Astrocyte (in vitro differentiated cells and primary cell): ENCODE measurements at regions not wholly inside any gene's neighbourhood (a gene's known extent, or its start where the extent isn't known, plus 50 kb on each side); places are given as distances from the start of the nearest gene placed in this dataset.

Experiments
- DNase-seq: peaks from one replicate; pipeline ENCODE4 v3.0.0-alpha.2; 2010; ENCODE audit warnings: low read depth
- FAIRE-seq: peaks from 2 replicates; lab custom pipeline; 2011; peaks lifted over from hg19 to GRCh38; lab: Jason Lieb, UNC
- H2AFZ ChIP-seq: 2 replicates; pipeline ENCODE4 v1.6.0; 2012; ENCODE audit warnings: low read depth, low read length, inconsistent platforms
- H3K27ac ChIP-seq: 2 replicates; pipeline ENCODE4 v1.5.1; 2011; ENCODE audit warnings: low read depth, low read length, inconsistent platforms
- H3K27me3 ChIP-seq: 2 replicates; pipeline ENCODE4 v1.6.0; 2011; ENCODE audit warnings: low read length, inconsistent platforms; ENCODE audit not compliant: insufficient read depth
- H3K36me3 ChIP-seq: 2 replicates; pipeline ENCODE4 v1.5.1; 2011; ENCODE audit warnings: low read length, inconsistent platforms; ENCODE audit not compliant: insufficient read depth
- H3K4me1 ChIP-seq: 2 replicates; pipeline ENCODE4 v1.5.1; 2011; ENCODE audit warnings: low read length, inconsistent platforms; ENCODE audit not compliant: insufficient read depth
- H3K4me2 ChIP-seq: 2 replicates; pipeline ENCODE4 v1.6.0; 2012; ENCODE audit warnings: low read length, inconsistent platforms
- H3K4me3 ChIP-seq: 2 replicates; pipeline ENCODE4 v1.5.1; 2011; ENCODE audit warnings: low read depth, mild to moderate bottlenecking, low read length, inconsistent platforms; ENCODE audit not compliant: insufficient read depth
- H3K79me2 ChIP-seq: 2 replicates; pipeline ENCODE4 v1.6.0; 2012; ENCODE audit warnings: mild to moderate bottlenecking, low read length, inconsistent platforms; ENCODE audit not compliant: insufficient read depth
- H3K9ac ChIP-seq: 2 replicates; pipeline ENCODE4 v1.6.0; 2012; ENCODE audit warnings: mild to moderate bottlenecking, low read length, inconsistent platforms
- H3K9me3 ChIP-seq: 2 replicates; pipeline ENCODE4 v1.5.1; 2012; ENCODE audit warnings: low read depth, mild to moderate bottlenecking, low read length, inconsistent platforms; ENCODE audit not compliant: insufficient read depth
- H4K20me1 ChIP-seq: 2 replicates; pipeline ENCODE4 v1.6.0; 2012; ENCODE audit warnings: low read length, inconsistent platforms; ENCODE audit not compliant: insufficient read depth
- H3K27ac Mint-ChIP-seq: one replicate; pipeline ENCODE4 v1.8.0; 2021; ENCODE audit warnings: mild to moderate bottlenecking, mixed read lengths; ENCODE audit not compliant: unreplicated experiment
- H3K27me3 Mint-ChIP-seq: one replicate; pipeline ENCODE4 v1.8.0; 2021; ENCODE audit warnings: low read depth, mixed read lengths; ENCODE audit not compliant: unreplicated experiment
- H3K36me3 Mint-ChIP-seq: one replicate; pipeline ENCODE4 v1.8.0; 2021; ENCODE audit warnings: low read depth, mixed read lengths; ENCODE audit not compliant: unreplicated experiment
- H3K4me1 Mint-ChIP-seq: one replicate; pipeline ENCODE4 v1.8.0; 2021; ENCODE audit warnings: low read depth, mixed read lengths; ENCODE audit not compliant: unreplicated experiment
- H3K4me3 Mint-ChIP-seq: one replicate; pipeline ENCODE4 v1.8.0; 2021; ENCODE audit warnings: mild to moderate bottlenecking, moderate library complexity, mixed read lengths; ENCODE audit not compliant: unreplicated experiment
- H3K9me3 Mint-ChIP-seq: one replicate; pipeline ENCODE4 v1.8.0; 2021; ENCODE audit warnings: mild to moderate bottlenecking, mixed read lengths; ENCODE audit not compliant: unreplicated experiment
- CTCF ChIP-seq: IDR thresholded peaks from 2 replicates; pipeline ENCODE4 v1.5.1; 2011; ENCODE audit warnings: low read depth, mild to moderate bottlenecking, inconsistent platforms, low read length, moderate library complexity; ENCODE audit not compliant: insufficient read depth
- EZH2 ChIP-seq: IDR thresholded peaks from 2 replicates; pipeline ENCODE4 v1.6.1; 2012; ENCODE audit warnings: mild to moderate bottlenecking, low read length, inconsistent platforms; ENCODE audit not compliant: insufficient read depth

GRCh38 chr1:115537415-115537814 lies 104.4 kb upstream of the VANGL1 start:
- H3K4me3 ChIP-seq: no peak overlapping the region
- peaks cover 6% of the 10 kb centered on the region for H3K9me3 Mint-ChIP-seq
- H2AFZ ChIP-seq: no peak overlapping the region
- no peak overlapping the region for H3K27ac ChIP-seq
- H3K27me3 ChIP-seq: no peaks in the 10 kb centered on the region
- no peaks in the 10 kb centered on the region for H3K36me3 Mint-ChIP-seq
- no peak overlapping the region for H3K27ac Mint-ChIP-seq
- peaks cover 20% of the 10 kb centered on the region for H3K4me1 Mint-ChIP-seq
- no peaks in the 10 kb centered on the region for H3K4me1 ChIP-seq
- DNase-seq (no peak), FAIRE-seq (no peak)
- no peak for TF ChIP-seq EZH2
- H4K20me1 ChIP-seq: no peaks in the 10 kb centered on the region
- no peaks in the 10 kb centered on the region for H3K36me3 ChIP-seq
- H3K79me2 ChIP-seq: no peaks in the 10 kb centered on the region
- H3K27me3 Mint-ChIP-seq: no peaks in the 10 kb centered on the region
- no peak overlapping the region for H3K4me3 Mint-ChIP-seq
- H3K9ac ChIP-seq: no peak overlapping the region
- no peaks in the 10 kb centered on the region for H3K9me3 ChIP-seq
- no peak overlapping the region for H3K4me2 ChIP-seq

- Histone ChIP-seq H3K36me3 (no peaks in the 10 kb centered on the region), H3K9ac (no peak overlapping the region), H3K9me3 (no peaks in the 10 kb centered on the region), H3K4me1 (no peaks in the 10 kb centered on the region), H3K4me2 (no peak overlapping the region), H3K27ac (no peak overlapping the region), H3K27me3 (no peaks in the 10 kb centered on the region), H3K4me3 (no peak overlapping the region), H2AFZ (no peak overlapping the region), H4K20me1 (no peaks in the 10 kb centered on the region), H3K79me2 (no peaks in the 10 kb centered on the region)
- Mint-ChIP-seq H3K27ac (no peak overlapping the region), H3K4me1 (peaks cover 24% of the 10 kb centered on the region), H3K27me3 (no peaks in the 10 kb centered on the region), H3K36me3 (no peaks in the 10 kb centered on the region), H3K9me3 (peaks cover 3% of the 10 kb centered on the region), H3K4me3 (no peak overlapping the region)
- DNase-seq: no peak
- FAIRE-seq: no peak
- TF ChIP-seq CTCF (no peak), EZH2 (no peak)
Measured at GRCh38 chr1:115536279-115536816, 105.4 kb upstream of the VANGL1 start.

- Mint-ChIP-seq H3K4me1 (peaks cover 26% of the 10 kb centered on the region), H3K9me3 (no peaks in the 10 kb centered on the region), H3K36me3 (no peaks in the 10 kb centered on the region), H3K27me3 (no peaks in the 10 kb centered on the region), H3K4me3 (no peak overlapping the region), H3K27ac (peak overlapping the region; percentile 8)
- Histone ChIP-seq H3K4me2 (no peak overlapping the region), H4K20me1 (no peaks in the 10 kb centered on the region), H3K4me3 (no peak overlapping the region), H3K36me3 (no peaks in the 10 kb centered on the region), H3K27me3 (no peaks in the 10 kb centered on the region), H3K9me3 (no peaks in the 10 kb centered on the region), H3K9ac (no peak overlapping the region), H3K4me1 (no peaks in the 10 kb centered on the region), H3K27ac (no peak overlapping the region), H3K79me2 (no peaks in the 10 kb centered on the region), H2AFZ (no peak overlapping the region)
- DNase-seq: no peak
- no peak for TF ChIP-seq CTCF
- no peak for TF ChIP-seq EZH2
- FAIRE-seq: no peak
Measured at GRCh38 chr1:115534106-115534505, 107.7 kb upstream of the VANGL1 start.
